WERI-Rb-1 (cell line): ENCODE measurements at regions not wholly inside any gene's neighbourhood (a gene's known extent, or its start where the extent isn't known, plus 50 kb on each side); places are given as distances from the start of the nearest gene placed in this dataset.

Source experiments
- DNase-seq: peaks from one replicate; pipeline ENCODE4 v3.0.0-alpha.2; 2020
- H3K27ac ChIP-seq: fragments of 250-450 bp; sonication (Bioruptor Pico); 2 replicates; pipeline ENCODE4 v1.5.1; 2020; ENCODE audit warnings: mild to moderate bottlenecking, moderate library complexity
- H3K27me3 ChIP-seq: fragments of 250-450 bp; sonication (Bioruptor Pico); 2 replicates; pipeline ENCODE4 v1.5.1; 2021; ENCODE audit warnings: mild to moderate bottlenecking, low read depth, moderate library complexity; ENCODE audit not compliant: insufficient read depth, severe bottlenecking
- H3K36me3 ChIP-seq: fragments of 250-450 bp; sonication (Bioruptor Pico); 2 replicates; pipeline ENCODE4 v1.5.1; 2020; ENCODE audit warnings: mild to moderate bottlenecking, moderate library complexity
- H3K4me3 ChIP-seq: 2 replicates; pipeline ENCODE4 v1.5.1; 2011; ENCODE audit warnings: low read depth, mild to moderate bottlenecking, control low read depth, low read length
- H3K9me3 ChIP-seq: fragments of 250-450 bp; sonication (Bioruptor Pico); 2 replicates; pipeline ENCODE4 v1.5.1; 2021; ENCODE audit warnings: mild to moderate bottlenecking, moderate library complexity; ENCODE audit not compliant: severe bottlenecking
- TF ChIP-seq, protein P1 (sequence below): IDR thresholded peaks from 2 replicates; pipeline ENCODE4 v1.5.1; 2011; ENCODE audit warnings: low read depth, mild to moderate bottlenecking, control low read depth, inconsistent platforms, low read length

DNA sequence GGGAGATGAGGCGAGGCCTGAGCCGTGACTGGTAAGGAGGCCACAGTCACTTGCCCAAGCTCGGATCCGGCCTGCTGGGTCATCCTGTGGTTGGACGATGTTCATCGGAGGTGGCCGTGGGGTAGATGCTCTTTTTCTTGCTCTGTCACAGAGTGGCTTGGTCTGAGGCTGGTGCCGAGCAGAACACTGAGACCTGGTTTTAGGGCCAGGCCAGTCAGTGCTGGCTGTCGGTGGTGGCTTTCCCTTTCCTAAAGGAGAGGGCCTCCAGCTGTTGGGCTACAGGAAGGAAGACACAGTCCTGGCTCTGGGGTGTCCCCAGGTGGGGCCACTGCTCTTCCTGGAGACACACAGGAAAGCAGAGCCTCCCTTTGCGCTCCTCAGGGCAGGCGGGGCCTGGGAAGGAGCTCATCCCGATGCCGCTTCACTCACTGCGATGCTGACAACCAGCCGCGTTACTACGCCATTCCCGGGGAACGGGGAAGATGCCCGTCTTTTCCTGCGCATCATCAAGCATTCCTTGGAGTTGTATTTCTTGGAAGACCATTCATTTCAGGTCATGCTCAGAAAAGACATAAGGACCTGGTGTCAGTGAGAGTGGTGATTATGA, 254.8 kb upstream of the IRX4 start:
- no peaks in the 10 kb centered on the region for H3K9me3 ChIP-seq
- no peak for DNase-seq
- TF ChIP-seq, protein P1, sequence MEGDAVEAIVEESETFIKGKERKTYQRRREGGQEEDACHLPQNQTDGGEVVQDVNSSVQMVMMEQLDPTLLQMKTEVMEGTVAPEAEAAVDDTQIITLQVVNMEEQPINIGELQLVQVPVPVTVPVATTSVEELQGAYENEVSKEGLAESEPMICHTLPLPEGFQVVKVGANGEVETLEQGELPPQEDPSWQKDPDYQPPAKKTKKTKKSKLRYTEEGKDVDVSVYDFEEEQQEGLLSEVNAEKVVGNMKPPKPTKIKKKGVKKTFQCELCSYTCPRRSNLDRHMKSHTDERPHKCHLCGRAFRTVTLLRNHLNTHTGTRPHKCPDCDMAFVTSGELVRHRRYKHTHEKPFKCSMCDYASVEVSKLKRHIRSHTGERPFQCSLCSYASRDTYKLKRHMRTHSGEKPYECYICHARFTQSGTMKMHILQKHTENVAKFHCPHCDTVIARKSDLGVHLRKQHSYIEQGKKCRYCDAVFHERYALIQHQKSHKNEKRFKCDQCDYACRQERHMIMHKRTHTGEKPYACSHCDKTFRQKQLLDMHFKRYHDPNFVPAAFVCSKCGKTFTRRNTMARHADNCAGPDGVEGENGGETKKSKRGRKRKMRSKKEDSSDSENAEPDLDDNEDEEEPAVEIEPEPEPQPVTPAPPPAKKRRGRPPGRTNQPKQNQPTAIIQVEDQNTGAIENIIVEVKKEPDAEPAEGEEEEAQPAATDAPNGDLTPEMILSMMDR = no peak
- H3K27me3 ChIP-seq = peaks cover 96% of the 10 kb centered on the region
- no peaks in the 10 kb centered on the region for H3K36me3 ChIP-seq
- no peak overlapping the region for H3K27ac ChIP-seq
- no peak overlapping the region for H3K4me3 ChIP-seq

DNA sequence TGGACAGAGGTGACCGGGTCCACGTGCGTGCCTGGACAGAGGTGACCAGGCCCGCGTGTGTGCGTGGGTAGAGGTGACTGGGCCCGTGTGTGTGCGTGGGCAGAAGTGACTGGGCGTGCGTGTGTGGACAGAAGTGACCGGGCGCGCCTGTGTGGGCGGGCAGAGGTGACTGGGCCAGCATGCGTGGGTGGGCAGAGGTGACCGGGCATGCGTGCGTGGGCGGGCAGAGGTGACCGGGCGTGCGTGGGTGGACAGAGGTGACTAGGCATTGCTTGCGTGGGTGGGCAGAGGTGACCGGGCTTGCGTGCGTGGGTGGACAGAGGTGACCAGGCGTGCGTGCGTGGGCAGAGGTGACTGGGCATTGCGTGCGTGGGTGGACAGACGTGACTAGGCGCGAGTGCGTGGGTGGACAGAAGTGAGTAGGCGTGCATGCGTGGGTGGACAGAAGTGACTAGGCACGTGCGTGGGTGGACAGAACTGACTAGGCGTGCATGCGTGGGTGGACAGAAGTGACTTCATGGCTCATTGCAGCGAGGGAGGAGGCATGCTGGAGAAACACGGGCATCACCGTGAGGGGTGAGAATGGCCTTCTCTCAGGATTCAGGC, 254.1 kb upstream of the IRX4 start:
- Histone ChIP-seq H3K9me3 (no peaks in the 10 kb centered on the region), H3K27ac (no peak overlapping the region), H3K36me3 (no peaks in the 10 kb centered on the region), H3K27me3 (peaks cover 96% of the 10 kb centered on the region), H3K4me3 (no peak overlapping the region)
- DNase-seq = no peak
- TF ChIP-seq, protein P1 = no peak

DNA sequence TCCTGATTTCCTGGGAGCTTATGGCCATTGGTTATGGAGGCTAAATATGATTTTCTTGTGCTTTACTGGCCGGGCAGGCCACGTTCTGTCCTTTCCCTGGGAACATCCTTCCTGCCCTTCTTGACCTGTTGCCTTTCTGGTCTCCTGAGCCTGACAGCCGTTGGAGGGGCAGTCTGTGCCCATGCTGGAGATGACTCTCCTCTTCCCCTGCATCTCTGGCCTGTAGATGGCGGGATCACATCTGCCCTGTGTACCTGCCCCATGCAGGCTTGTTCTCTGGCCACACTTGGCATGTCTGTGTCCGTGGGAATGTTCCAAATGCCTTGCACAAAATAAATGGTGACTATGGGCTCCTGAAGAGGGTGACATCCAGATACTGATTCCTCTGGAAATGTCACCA, 253.1 kb upstream of the IRX4 start:
- H3K36me3 ChIP-seq = no peaks in the 10 kb centered on the region
- H3K4me3 ChIP-seq = no peak overlapping the region
- TF ChIP-seq, protein P1 = no peak
- peaks cover 96% of the 10 kb centered on the region for H3K27me3 ChIP-seq
- DNase-seq = no peak
- H3K27ac ChIP-seq = no peak overlapping the region
- H3K9me3 ChIP-seq = no peaks in the 10 kb centered on the region

DNA sequence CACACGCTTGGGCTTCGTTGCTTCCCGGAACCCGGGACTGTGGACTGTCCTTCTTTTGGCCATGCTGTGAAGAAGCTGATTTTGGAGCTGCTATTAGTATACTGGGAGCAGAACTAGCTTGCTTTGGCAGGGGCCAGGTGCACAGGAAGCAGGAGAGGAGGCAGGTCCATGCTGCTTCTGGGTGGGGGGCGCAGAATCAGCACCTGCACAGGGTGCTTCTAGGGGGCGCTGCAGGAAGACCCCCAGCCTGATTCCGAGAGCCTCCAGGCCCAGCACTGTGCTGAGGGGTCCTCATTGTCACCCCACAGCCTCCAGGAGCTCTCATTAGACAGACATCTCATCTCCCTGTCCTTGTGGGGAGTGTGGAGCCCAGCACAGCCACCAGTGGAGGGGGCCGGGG, 252.6 kb upstream of the IRX4 start:
- no peaks in the 10 kb centered on the region for H3K36me3 ChIP-seq
- TF ChIP-seq, protein P1 = no peak
- no peak overlapping the region for H3K4me3 ChIP-seq
- H3K27me3 ChIP-seq = peaks cover 96% of the 10 kb centered on the region
- no peak for DNase-seq
- H3K9me3 ChIP-seq = no peaks in the 10 kb centered on the region
- H3K27ac ChIP-seq = no peak overlapping the region

DNA sequence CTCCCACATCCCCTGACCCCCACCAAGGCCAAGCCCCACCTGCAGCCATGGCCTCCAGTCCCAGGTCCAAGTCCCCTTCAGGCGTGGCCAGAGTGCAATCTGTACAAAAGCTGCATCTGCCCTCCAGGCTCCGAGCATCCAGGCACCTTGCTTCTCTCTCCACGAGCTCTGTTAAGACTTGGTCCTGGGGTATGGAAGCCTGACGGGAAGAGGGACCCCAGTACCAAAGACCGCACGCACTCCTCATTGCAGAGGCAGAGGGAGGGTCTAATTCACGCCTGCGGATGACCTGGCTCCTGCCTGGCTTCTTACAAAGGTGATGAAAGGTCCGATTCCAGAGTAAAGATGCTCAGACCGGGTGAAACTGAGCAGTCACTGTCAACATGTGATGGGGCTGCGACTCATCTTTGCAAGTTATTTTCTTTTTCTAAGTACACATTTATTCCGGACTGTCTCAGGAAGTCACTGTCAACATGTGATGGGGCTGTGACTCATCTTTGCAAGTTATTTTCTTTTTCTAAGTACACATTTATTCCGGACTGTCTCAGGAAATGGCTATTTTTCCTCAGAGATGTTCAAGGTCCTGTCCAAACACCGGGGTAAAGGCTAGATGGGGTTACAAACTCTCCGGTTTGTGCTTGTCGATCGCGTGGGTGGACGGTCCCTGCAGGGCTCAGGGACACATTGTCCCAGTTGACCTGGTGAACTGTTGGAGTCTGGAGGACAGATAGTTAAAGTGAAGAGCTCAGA, 252.0 kb upstream of the IRX4 start:
- TF ChIP-seq, protein P1 = no peak
- DNase-seq = no peak
- H3K4me3 ChIP-seq = no peak overlapping the region
- peaks cover 96% of the 10 kb centered on the region for H3K27me3 ChIP-seq
- no peaks in the 10 kb centered on the region for H3K36me3 ChIP-seq
- H3K9me3 ChIP-seq = no peaks in the 10 kb centered on the region
- no peak overlapping the region for H3K27ac ChIP-seq
